ENCODE measurements at regions not wholly inside any gene's neighbourhood (a gene's known extent, or its start where the extent isn't known, plus 50 kb on each side); places are given as distances from the start of the nearest gene placed in this dataset.

GRCh38 chr2:74736589-74736988 is 82.5 kb downstream of the SEMA4F start:
- Histone ChIP-seq H3K79me2 (ENCODE audit: control insufficient read depth, insufficient read depth, low read length) (no peaks in the 10 kb centered on the region), H3K4me2 (ENCODE audit: control insufficient read depth, extremely low read depth, insufficient read depth, low read depth, low read length) (no peak overlapping the region), H2AFZ (ENCODE audit: control insufficient read depth, low read length) (no peak overlapping the region), H4K20me1 (ENCODE audit: control insufficient read depth, extremely low read depth, insufficient read depth, low read length) (no peaks in the 10 kb centered on the region), H3K4me3 (ENCODE audit: control insufficient read depth in 2 of 3, extremely low read depth in 1 of 3, insufficient read depth in 2 of 3, low read depth in 1 of 3, low read length in 3 of 3) (no peak overlapping the region), H3K27me3 (ENCODE audit: control insufficient read depth, extremely low read depth, insufficient read depth, low read length) (no peaks in the 10 kb centered on the region), H3K27ac (ENCODE audit: control insufficient read depth, insufficient read depth, low read length) (no peak overlapping the region), H3K36me3 (ENCODE audit: control insufficient read depth in 2 of 2, extremely low read depth in 1 of 2, insufficient read depth in 2 of 2, low read length in 2 of 2) (no peaks in the 10 kb centered on the region), H3K9me3 (ENCODE audit: control insufficient read depth, low read depth, low read length) (peaks cover 4% of the 10 kb centered on the region), H3K4me1 (ENCODE audit: control insufficient read depth, extremely low read depth, insufficient read depth, low read length) (peaks cover 47% of the 10 kb centered on the region), H3K9me1 (ENCODE audit: control insufficient read depth, extremely low read depth, insufficient read depth, low read length) (no peaks in the 10 kb centered on the region), H3K9ac (ENCODE audit: control insufficient read depth, extremely low read depth, insufficient read depth, low read length) (no peak overlapping the region)
- FAIRE-seq (no peak), DNase-seq (ENCODE audit: low read depth, low spot score) (no peak)
- TF ChIP-seq EZH2 (IDR thresholded peaks at IDR 0.05; ENCODE audit: low read length) = no peak
- dilution Hi-C loops (cut with MboI; ENCODE audit: extremely low pct_ligation_motif_present, low sequenced_read_pairs) = loop anchor here (25.0 kb wide), 1 partner anchor 126 kb away; no protein-coding TSS in a partner anchor

GRCh38 chr2:74738586-74738985 is 84.5 kb downstream of the SEMA4F start:
- Histone ChIP-seq H3K27ac (ENCODE audit: control insufficient read depth, insufficient read depth, low read length) (no peak overlapping the region), H3K9ac (ENCODE audit: control insufficient read depth, extremely low read depth, insufficient read depth, low read length) (no peak overlapping the region), H3K9me3 (ENCODE audit: control insufficient read depth, low read depth, low read length) (peaks cover 4% of the 10 kb centered on the region), H3K27me3 (ENCODE audit: control insufficient read depth, extremely low read depth, insufficient read depth, low read length) (no peaks in the 10 kb centered on the region), H3K4me3 (ENCODE audit: control insufficient read depth in 2 of 3, extremely low read depth in 1 of 3, insufficient read depth in 2 of 3, low read depth in 1 of 3, low read length in 3 of 3) (no peak overlapping the region), H3K9me1 (ENCODE audit: control insufficient read depth, extremely low read depth, insufficient read depth, low read length) (no peaks in the 10 kb centered on the region), H3K4me2 (ENCODE audit: control insufficient read depth, extremely low read depth, insufficient read depth, low read depth, low read length) (no peak overlapping the region), H4K20me1 (ENCODE audit: control insufficient read depth, extremely low read depth, insufficient read depth, low read length) (no peaks in the 10 kb centered on the region), H2AFZ (ENCODE audit: control insufficient read depth, low read length) (no peak overlapping the region), H3K79me2 (ENCODE audit: control insufficient read depth, insufficient read depth, low read length) (no peaks in the 10 kb centered on the region), H3K36me3 (ENCODE audit: control insufficient read depth in 2 of 2, extremely low read depth in 1 of 2, insufficient read depth in 2 of 2, low read length in 2 of 2) (no peaks in the 10 kb centered on the region), H3K4me1 (ENCODE audit: control insufficient read depth, extremely low read depth, insufficient read depth, low read length) (peaks cover 53% of the 10 kb centered on the region)
- DNase-seq (ENCODE audit: low read depth, low spot score) = no peak
- dilution Hi-C loops (cut with MboI; ENCODE audit: extremely low pct_ligation_motif_present, low sequenced_read_pairs) = loop anchor here (25.0 kb wide), 1 partner anchor 124 kb away; no protein-coding TSS in a partner anchor
- no peak for FAIRE-seq
- TF ChIP-seq CTCF (optimal IDR thresholded peaks at IDR 0.05 in 1 of 3, IDR thresholded peaks at IDR 0.05 in 1 of 3, conservative IDR thresholded peaks at IDR 0.05 in 1 of 3; ENCODE audit: extremely low read depth in 1 of 3, insufficient read depth in 2 of 3, low read length in 3 of 3) (no peak), EZH2 (IDR thresholded peaks at IDR 0.05; ENCODE audit: low read length) (no peak)

GRCh38 chr2:74739129-74739528 is 85.1 kb downstream of the SEMA4F start:
- dilution Hi-C loops (cut with MboI; ENCODE audit: extremely low pct_ligation_motif_present, low sequenced_read_pairs) = loop anchor here (25.0 kb wide), 1 partner anchor 123 kb away; no protein-coding TSS in a partner anchor
- Histone ChIP-seq H3K9me3 (ENCODE audit: control insufficient read depth, low read depth, low read length) (peaks cover 4% of the 10 kb centered on the region), H3K9me1 (ENCODE audit: control insufficient read depth, extremely low read depth, insufficient read depth, low read length) (no peaks in the 10 kb centered on the region), H4K20me1 (ENCODE audit: control insufficient read depth, extremely low read depth, insufficient read depth, low read length) (no peaks in the 10 kb centered on the region), H3K79me2 (ENCODE audit: control insufficient read depth, insufficient read depth, low read length) (no peaks in the 10 kb centered on the region), H3K4me3 (ENCODE audit: control insufficient read depth in 2 of 3, extremely low read depth in 1 of 3, insufficient read depth in 2 of 3, low read depth in 1 of 3, low read length in 3 of 3) (no peak overlapping the region), H3K27ac (ENCODE audit: control insufficient read depth, insufficient read depth, low read length) (no peak overlapping the region), H3K36me3 (ENCODE audit: control insufficient read depth in 2 of 2, extremely low read depth in 1 of 2, insufficient read depth in 2 of 2, low read length in 2 of 2) (no peaks in the 10 kb centered on the region), H3K4me1 (ENCODE audit: control insufficient read depth, extremely low read depth, insufficient read depth, low read length) (peaks cover 49% of the 10 kb centered on the region), H3K27me3 (ENCODE audit: control insufficient read depth, extremely low read depth, insufficient read depth, low read length) (no peaks in the 10 kb centered on the region), H3K9ac (ENCODE audit: control insufficient read depth, extremely low read depth, insufficient read depth, low read length) (no peak overlapping the region), H2AFZ (ENCODE audit: control insufficient read depth, low read length) (no peak overlapping the region), H3K4me2 (ENCODE audit: control insufficient read depth, extremely low read depth, insufficient read depth, low read depth, low read length) (no peak overlapping the region)
- DNase-seq (ENCODE audit: low read depth, low spot score) (no peak), FAIRE-seq (peak; percentile 62)
- TF ChIP-seq CTCF (optimal IDR thresholded peaks at IDR 0.05 in 1 of 3, IDR thresholded peaks at IDR 0.05 in 1 of 3, conservative IDR thresholded peaks at IDR 0.05 in 1 of 3; ENCODE audit: extremely low read depth in 1 of 3, insufficient read depth in 2 of 3, low read length in 3 of 3) (no peak), EZH2 (IDR thresholded peaks at IDR 0.05; ENCODE audit: low read length) (no peak)
